Mammary epithelial cell (primary cell): ENCODE measurements at regions not wholly inside any gene's neighbourhood (a gene's known extent, or its start where the extent isn't known, plus 50 kb on each side); places are given as distances from the start of the nearest gene placed in this dataset.
"Not testable (repeated sequence)": the region's sequence is repeated elsewhere in the genome, so short reads cannot be mapped to it uniquely, and the experiment has no call there.

ENCODE experiments used
- CTCF ChIP-seq, 2 donors: IDR thresholded peaks in 1 of 2; conservative IDR thresholded peaks in 1 of 2; 2 replicates each; pipeline ENCODE4 v1.5.1; 2011 to 2012; ENCODE audit warnings: inconsistent platforms in 2 of 2, low read length in 2 of 2, mild to moderate bottlenecking in 2 of 2, control low read depth in 1 of 2, low read depth in 1 of 2; ENCODE audit not compliant: insufficient read depth in 1 of 2; ENCODE audit errors: extremely low read depth in 1 of 2
- EZH2 ChIP-seq: IDR thresholded peaks from 2 replicates; pipeline ENCODE4 v1.6.1; 2012; ENCODE audit warnings: low read length, inconsistent platforms, borderline replicate concordance

GRCh38 chr7:106436933-106437332 lies 152.2 kb upstream of the NAMPT start:
- not testable (repeated sequence) for TF ChIP-seq EZH2; CTCF (conservative IDR thresholded peaks at IDR 0.05 in 1 of 2, IDR thresholded peaks at IDR 0.05 in 1 of 2; ENCODE audit: extremely low read depth in 1 of 2, insufficient read depth in 1 of 2, low read depth in 1 of 2, low read length in 2 of 2)
